DMS114 treated with DMSO at 0.1 percent for 48 hours (cell line): ENCODE measurements at regions not wholly inside any gene's neighbourhood (a gene's known extent, or its start where the extent isn't known, plus 50 kb on each side); places are given as distances from the start of the nearest gene placed in this dataset.

Experiments
- DNase-seq: peaks from one replicate; lab custom pipeline; 2025; ENCODE audit not compliant: unreplicated experiment; lab: John Stamatoyannopoulos, UW

GRCh38 chr12:92370828-92371227, 225.2 kb upstream of the BTG1 start:
- DNase-seq = no peak

GRCh38 chr12:92369636-92370035, 224.0 kb upstream of the BTG1 start:
- DNase-seq = no peak

DNA sequence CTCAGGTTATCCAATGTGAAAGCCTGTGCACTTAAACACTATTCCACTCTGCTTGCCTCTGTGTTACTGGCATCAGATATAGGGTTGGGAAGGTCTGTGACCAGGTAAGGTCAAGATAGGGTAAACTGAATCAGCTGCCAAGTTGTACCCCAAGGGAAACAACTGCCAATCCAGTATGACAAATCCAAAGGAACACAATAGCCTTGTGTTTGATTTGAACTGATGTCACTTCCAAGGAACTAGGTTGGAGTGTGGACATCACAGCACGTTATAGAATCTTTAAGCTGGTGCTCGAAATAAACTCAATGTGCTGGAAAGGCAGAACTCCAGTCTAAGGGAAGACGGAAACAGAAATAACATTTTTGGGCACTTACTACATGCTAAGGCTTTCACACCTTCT, 223.4 kb upstream of the BTG1 start:
- DNase-seq = no peak

GRCh38 chr12:92365836-92366235, 220.2 kb upstream of the BTG1 start:
- DNase-seq = no peak

DNA sequence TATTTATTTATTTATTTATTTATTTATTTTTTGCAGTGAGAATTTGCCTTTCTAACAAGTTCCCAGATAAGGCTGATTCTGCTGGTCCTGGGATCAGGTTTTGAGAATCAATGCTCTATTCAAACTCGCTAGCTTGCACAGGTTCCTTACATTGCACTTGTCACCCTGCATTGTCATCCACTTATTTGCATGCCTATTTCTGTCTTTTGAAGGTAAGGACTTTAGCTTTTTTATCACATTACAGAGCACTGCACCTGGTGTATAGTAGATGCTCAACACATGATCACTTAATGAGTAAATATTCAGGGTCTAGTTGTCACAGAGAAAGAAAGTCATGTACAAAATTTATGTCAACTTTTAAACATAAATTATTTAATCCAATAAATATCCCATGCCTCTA, 219.7 kb upstream of the BTG1 start:
- DNase-seq = no peak

- DNase-seq = no peak
Measured at GRCh38 chr12:92363295-92364146, 217.9 kb upstream of the BTG1 start.

GRCh38 chr12:92362785-92363184, 217.1 kb upstream of the BTG1 start:
- DNase-seq = no peak

DNA sequence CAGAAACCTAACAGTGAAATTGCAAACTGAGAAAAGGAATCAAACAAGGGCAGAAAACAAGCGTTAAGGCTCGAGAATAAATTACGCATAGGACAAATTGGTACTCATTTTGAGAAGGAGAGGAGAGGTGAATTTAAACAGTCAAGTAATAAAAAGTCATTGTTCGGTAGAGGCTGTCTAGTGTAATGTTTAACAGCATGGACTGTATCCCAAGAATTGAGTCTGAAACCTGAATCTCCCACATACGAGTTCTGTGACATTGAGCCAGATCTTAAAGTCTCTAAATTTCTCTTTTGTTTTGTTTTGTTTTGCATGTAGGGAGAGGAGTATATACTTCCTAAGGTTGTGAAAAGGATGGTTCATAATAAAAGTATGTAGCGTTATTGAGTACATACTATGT, 216.5 kb upstream of the BTG1 start:
- DNase-seq = no peak

DNA sequence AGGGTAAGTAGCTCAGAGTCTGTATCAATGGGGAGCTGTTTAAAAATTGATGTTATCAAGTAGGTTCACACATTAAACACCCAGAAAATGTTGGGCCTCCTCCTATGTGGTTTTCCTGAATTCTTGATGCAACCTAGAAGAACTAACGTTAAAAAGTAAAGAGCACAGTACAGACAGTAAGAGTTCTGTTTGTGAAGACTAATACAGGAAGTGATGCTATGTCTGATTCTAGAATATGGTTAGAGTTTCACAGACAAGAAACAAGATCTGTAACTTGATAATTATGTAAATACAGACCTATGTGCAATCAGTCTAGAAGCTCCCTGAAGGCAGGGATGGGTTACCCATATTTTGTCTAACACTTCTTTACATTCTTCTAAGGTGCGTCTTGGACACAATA, 214.9 kb upstream of the BTG1 start:
- no peak for DNase-seq

DNA sequence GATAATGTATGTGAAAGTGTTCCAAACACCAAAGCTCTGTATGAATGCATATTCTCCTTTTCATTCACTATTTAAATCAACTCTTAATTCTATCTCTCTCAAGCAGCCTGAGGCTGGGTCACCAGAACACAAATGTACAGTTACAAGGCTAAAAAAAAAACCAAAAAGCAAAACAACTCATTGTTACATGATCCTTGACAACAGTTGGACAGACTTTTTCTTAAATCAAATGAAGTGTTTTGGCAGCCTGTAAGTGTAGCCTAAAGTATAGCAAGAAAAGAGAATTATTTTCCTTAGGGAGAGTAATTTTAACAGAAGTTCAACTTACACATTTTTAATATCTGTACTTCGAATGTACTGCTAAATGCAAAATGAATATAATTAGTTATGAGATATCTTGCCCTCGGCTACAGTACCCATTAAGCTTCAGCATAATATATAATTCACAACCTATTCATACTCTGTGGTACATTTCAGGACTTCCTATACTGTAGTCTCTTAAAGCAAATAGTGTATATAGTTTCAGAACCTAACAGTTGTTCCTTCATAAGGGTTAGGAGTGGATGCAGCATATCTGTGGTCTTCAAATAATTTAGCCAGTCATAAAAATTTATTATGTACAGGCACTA, 214.0 kb upstream of the BTG1 start:
- no peak for DNase-seq

DNA sequence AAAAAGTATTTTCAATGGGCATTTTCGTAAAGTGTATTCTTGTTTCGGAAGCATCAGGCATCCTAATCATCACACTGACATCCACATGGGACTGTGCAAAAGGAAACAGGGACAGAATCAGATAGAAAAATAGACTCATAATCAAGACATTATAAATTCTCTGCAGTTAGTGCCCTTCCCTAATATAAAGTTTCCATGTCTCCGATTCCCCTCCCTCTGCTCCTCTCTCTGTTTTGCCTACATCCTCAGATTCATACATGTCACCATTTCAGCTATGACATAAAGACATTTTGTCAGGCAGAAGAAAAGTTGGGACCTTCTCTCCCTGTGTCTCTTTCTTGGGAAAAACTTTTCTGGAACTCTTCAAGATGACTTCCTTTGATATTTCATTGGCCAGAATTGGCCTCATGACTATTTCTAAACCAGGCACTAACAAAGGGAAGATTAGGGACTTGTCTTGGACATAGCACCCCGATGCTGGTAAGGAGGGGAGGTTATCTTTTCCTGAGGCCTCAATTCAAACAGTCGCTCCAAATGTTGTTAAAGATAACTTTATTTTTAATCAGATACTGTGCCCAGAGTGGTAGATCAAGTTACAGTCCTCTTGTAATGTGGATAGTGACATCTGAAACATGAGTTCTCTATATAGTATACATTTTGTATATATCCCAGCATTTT, 212.1 kb upstream of the BTG1 start:
- no peak for DNase-seq

- DNase-seq = no peak
Measured at GRCh38 chr12:92356425-92356824, 210.8 kb upstream of the BTG1 start.

- DNase-seq = no peak
Measured at GRCh38 chr12:92349635-92350034, 204.0 kb upstream of the BTG1 start.

DNA sequence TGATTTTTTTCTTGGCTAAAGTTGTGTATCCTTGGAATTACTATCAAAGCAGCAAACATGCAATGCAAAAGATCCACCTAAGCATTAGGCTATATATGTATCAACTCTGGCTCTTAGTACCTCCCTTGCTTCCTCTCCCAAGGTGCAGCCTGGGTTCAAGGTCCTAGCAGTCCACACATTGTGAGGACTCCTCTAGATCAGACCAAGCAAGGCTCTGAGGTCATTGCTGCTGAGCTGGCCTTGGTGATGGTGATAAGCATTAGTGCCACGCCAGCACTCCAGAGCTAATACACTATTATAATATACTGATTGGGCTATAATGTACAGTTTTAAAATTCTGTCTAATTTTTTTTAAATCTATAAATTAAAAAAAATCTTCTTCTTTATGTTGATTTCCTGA, 196.9 kb upstream of the BTG1 start:
- DNase-seq = no peak

DNA sequence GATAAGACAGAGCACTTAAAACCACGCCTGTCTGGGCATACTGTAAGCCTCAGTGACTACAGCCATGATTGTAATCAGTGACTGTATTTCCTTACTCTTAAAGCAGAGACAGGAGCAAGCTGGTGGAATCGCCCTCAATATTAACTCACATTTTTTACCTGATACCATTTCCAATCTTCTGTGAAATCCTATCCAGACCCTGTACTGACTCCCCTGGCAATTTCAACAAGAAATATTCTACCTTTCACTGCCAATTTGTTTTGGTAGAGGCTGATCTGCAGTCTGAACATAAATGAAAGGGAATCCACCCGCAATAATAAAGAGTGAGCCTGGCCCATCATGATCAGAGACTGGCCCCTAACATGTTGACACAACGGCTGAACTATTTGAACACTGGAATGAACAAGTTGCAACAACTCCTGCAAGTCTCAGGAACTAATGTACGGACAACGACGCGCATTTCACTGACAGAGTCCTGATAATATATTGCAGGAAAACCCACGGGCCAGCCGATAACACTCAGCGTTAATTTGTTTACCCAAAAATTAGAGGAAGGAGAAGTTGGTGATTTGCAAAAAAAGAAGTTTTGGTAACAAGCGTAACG, 195.5 kb upstream of the BTG1 start:
- no peak for DNase-seq

DNA sequence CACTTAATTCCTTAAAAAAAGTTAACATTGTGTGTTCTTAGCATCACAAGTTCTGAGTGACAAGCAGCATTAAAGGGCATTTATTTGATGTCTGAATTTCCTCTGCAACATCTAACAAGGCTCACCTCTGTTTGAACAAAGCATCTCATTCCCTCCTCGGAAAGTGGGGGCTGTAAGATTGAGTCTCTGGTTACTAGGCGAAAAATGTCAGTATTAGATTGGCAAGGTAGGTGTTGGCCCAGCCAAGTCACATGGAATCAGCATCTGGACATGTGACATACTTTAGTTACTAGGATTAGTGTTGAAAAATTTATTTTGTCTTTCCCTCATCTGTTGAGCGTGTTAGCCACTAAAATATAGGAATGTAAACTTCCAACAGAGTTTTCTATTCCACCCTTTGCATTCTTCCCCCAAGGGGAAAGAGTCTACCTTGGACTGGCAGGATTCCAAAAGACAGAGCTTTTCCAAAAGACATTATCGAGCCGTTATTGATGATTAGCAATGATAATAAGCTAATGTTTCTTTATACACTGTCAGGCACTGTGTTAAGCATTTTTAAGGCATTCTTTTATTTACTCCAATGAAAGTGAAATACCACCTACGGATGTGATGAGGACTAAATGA, 194.9 kb upstream of the BTG1 start:
- DNase-seq = no peak

DNA sequence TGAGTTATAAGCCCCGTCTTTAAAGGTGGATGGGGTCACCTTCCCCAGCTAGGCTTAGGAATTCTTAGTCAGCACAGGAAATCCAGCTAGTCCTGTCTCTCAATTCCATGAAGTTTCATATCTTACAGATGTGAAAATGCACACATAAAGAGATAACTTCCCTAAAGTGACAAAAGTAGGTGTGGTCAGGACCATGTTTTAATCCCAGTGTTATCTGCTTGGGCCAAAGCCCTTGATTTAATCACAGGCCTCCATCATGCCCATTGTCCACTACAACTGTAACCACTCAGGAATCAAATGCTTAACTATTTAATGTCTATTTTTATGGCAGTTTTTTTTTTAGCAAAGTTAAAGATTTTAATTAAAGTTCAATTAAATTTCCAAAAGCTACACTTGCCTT, 194.4 kb upstream of the BTG1 start:
- DNase-seq = no peak

DNA sequence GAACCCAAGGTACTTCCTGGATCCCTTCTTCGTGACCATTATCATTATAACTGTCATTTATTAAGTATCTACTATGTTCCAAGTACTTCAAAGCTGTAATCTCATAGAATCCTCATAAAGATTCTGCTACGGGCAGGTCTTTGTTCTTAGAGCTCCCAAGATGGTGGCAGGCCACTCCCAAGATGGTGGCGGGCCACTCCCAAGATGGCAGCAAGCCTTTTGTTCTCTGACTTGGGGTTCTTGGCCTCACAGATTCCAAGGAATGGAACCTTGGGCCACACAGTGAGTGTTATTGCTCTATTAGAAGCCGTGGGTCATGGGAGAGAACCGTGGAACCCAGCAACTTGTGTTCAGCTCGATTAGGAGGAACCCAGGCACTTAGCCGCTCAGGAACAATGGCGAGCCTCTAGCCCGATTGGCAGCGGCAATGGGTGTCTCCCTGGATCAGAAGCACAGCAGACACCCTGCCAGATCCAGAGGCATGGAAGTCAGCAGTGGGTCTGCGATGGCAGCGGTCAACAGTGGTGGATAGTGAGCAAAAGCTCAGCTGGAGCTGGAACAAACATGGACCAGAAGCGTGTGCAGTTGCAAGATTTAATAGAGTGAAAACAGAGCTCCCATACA, 193.7 kb upstream of the BTG1 start:
- no peak for DNase-seq

- no peak for DNase-seq
Measured at GRCh38 chr12:92338671-92339070, 193.0 kb upstream of the BTG1 start.

- DNase-seq = no peak
Measured at GRCh38 chr12:92338102-92338501, 192.5 kb upstream of the BTG1 start.

- DNase-seq = no peak
Measured at GRCh38 chr12:92337128-92337527, 191.5 kb upstream of the BTG1 start.
